ENCODE measurements at regions not wholly inside any gene's neighbourhood (a gene's known extent, or its start where the extent isn't known, plus 50 kb on each side); places are given as distances from the start of the nearest gene placed in this dataset.
A peak's percentile ranks its signal among the peaks of the same experiment; 100 is the strongest.
"Not testable (repeated sequence)": the region's sequence is repeated elsewhere in the genome, so short reads cannot be mapped to it uniquely, and the experiment has no call there.

DNA sequence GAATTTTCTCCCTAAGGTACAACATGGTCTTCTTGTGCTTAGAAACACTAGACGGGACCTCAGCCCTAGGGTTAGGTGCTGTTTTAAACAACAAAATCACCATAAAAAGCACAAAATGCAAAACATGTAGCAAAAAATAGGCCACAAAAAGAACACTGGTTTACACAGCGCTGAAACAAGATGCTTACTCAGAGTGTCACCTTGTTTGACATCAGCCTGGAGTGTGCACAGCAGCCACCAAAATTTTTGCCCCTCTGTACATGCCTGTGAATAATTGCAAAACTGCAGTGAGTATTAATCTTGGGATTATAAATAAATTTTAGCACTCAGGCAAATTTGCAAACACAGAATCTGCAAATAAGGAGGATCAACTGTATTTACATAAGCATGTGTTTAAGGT lies 110.1 kb downstream of the PLG start:
- no peaks in the 10 kb centered on the region for H3K9me3 ChIP-seq (ENCODE audit: control insufficient read depth, low read length)
- no peak overlapping the region for H3K4me3 Mint-ChIP-seq
- H3K9ac ChIP-seq (ENCODE audit: extremely low read depth, low read length, poor library complexity, severe bottlenecking): no peak overlapping the region
- H3K36me3 ChIP-seq (ENCODE audit: control insufficient read depth, insufficient read depth, low read length): no peaks in the 10 kb centered on the region
- H3K27me3 ChIP-seq (ENCODE audit: control insufficient read depth, insufficient read depth, low read length, poor library complexity, severe bottlenecking): no peaks in the 10 kb centered on the region
- DNase-seq: no peak
- H3K4me1 ChIP-seq (ENCODE audit: control insufficient read depth, insufficient read depth, low read length): no peaks in the 10 kb centered on the region
- no peaks in the 10 kb centered on the region for H3K27me3 Mint-ChIP-seq (ENCODE audit: insufficient read depth)
- TF ChIP-seq, protein P1, sequence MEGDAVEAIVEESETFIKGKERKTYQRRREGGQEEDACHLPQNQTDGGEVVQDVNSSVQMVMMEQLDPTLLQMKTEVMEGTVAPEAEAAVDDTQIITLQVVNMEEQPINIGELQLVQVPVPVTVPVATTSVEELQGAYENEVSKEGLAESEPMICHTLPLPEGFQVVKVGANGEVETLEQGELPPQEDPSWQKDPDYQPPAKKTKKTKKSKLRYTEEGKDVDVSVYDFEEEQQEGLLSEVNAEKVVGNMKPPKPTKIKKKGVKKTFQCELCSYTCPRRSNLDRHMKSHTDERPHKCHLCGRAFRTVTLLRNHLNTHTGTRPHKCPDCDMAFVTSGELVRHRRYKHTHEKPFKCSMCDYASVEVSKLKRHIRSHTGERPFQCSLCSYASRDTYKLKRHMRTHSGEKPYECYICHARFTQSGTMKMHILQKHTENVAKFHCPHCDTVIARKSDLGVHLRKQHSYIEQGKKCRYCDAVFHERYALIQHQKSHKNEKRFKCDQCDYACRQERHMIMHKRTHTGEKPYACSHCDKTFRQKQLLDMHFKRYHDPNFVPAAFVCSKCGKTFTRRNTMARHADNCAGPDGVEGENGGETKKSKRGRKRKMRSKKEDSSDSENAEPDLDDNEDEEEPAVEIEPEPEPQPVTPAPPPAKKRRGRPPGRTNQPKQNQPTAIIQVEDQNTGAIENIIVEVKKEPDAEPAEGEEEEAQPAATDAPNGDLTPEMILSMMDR (conservative IDR thresholded peaks at IDR 0.05): no peak
- no peak overlapping the region for H3K27ac Mint-ChIP-seq
- no peaks in the 10 kb centered on the region for H3K9me3 Mint-ChIP-seq
- no peak overlapping the region for H3K4me3 ChIP-seq (ENCODE audit: low read length)
- 71% methylated on average over 1 to 2 of the region's 2 CpGs for WGBS, 2 experiments (ENCODE audit: insufficient coverage in 1 of 2, insufficient read length in 1 of 2)
- H3K27ac ChIP-seq (ENCODE audit: low read depth, low read length): no peak overlapping the region
- H3K36me3 Mint-ChIP-seq (ENCODE audit: low read depth): no peaks in the 10 kb centered on the region
- H3K4me1 Mint-ChIP-seq: peaks cover 14% of the 10 kb centered on the region

- Histone ChIP-seq H3K36me3 (ENCODE audit: control insufficient read depth, insufficient read depth, low read length) (no peaks in the 10 kb centered on the region), H3K4me1 (ENCODE audit: control insufficient read depth, insufficient read depth, low read length) (no peaks in the 10 kb centered on the region), H3K4me3 (ENCODE audit: low read length) (no peak overlapping the region), H3K27me3 (ENCODE audit: control insufficient read depth, insufficient read depth, low read length, poor library complexity, severe bottlenecking) (no peaks in the 10 kb centered on the region), H3K9ac (ENCODE audit: extremely low read depth, low read length, poor library complexity, severe bottlenecking) (no peak overlapping the region), H3K9me3 (ENCODE audit: control insufficient read depth, low read length) (peaks cover 26% of the 10 kb centered on the region), H3K27ac (ENCODE audit: low read depth, low read length) (no peak overlapping the region)
- no peak overlapping the region for H3K27ac Mint-ChIP-seq
- H3K36me3 Mint-ChIP-seq (ENCODE audit: low read depth): no peaks in the 10 kb centered on the region
- TF ChIP-seq, protein P1 (conservative IDR thresholded peaks at IDR 0.05): no peak
- H3K9me3 Mint-ChIP-seq: peaks cover 28% of the 10 kb centered on the region
- no peaks in the 10 kb centered on the region for H3K27me3 Mint-ChIP-seq (ENCODE audit: insufficient read depth)
- no peak overlapping the region for H3K4me3 Mint-ChIP-seq
- DNase-seq: no peak
- 100% methylated on average over 1 of the region's 1 CpG; no CpG with 5 or more reads in 1 of the 2 experiments for WGBS, 2 experiments (ENCODE audit: insufficient coverage in 1 of 2, insufficient read length in 1 of 2)
- no peaks in the 10 kb centered on the region for H3K4me1 Mint-ChIP-seq
These were observed 116.9 kb downstream of the PLG start for GRCh38 chr6:160818934-160819333.

DNA sequence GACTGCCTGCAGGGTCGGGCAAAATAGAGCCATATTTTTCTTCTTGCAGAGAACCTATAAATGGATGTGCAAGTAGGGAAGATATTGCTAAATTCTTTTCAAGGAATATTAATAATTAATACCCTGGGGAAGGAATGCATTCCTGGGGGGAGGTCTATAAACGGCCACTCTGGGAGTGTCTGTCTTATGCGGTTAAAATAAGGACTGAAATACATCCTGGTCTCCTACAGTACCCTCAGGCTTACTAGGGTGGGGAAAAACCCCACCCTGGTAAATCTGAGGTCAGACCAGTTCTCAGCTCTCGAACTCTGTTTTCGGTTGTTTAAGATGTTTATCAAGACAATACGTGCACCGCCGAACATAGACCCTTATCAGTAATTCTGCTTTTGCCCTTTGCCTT lies 118.6 kb downstream of the PLG start:
- not testable (repeated sequence) for H3K27ac ChIP-seq (ENCODE audit: low read depth, low read length); H3K4me1 Mint-ChIP-seq; H3K9ac ChIP-seq (ENCODE audit: extremely low read depth, low read length, poor library complexity, severe bottlenecking); H3K4me1 ChIP-seq (ENCODE audit: control insufficient read depth, insufficient read depth, low read length); H3K36me3 Mint-ChIP-seq (ENCODE audit: low read depth); H3K27me3 Mint-ChIP-seq (ENCODE audit: insufficient read depth); H3K36me3 ChIP-seq (ENCODE audit: control insufficient read depth, insufficient read depth, low read length); DNase-seq; H3K27me3 ChIP-seq (ENCODE audit: control insufficient read depth, insufficient read depth, low read length, poor library complexity, severe bottlenecking); H3K4me3 Mint-ChIP-seq; H3K27ac Mint-ChIP-seq; H3K4me3 ChIP-seq (ENCODE audit: low read length)
- WGBS, 2 experiments (ENCODE audit: insufficient coverage in 1 of 2, insufficient read length in 1 of 2): 92 to 95% methylated on average over 5 to 8 of the region's 8 CpGs
- peaks cover 28% of the 10 kb centered on the region for H3K9me3 Mint-ChIP-seq
- H3K9me3 ChIP-seq (ENCODE audit: control insufficient read depth, low read length): peaks cover 26% of the 10 kb centered on the region

DNA sequence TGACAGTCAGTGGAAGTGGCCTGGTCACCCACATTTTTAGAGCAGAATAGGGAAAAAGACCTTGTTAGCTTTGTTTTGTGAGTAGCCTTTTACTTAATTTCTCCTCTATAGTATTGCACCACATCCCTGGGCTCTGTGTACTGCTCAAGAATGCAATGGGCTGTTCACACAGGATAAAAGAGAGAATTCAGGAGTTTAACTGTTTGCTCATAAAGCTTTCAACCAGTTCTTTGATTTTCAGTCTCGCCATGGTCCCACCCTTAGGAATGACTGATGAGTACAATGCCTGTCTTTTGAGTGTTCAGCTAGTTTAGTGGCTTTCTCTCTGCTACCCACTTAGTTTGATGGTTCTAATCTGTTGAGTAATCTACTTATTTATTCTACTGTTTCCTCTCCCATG lies 129.7 kb downstream of the PLG start:
- TF ChIP-seq, protein P1 (conservative IDR thresholded peaks at IDR 0.05): no peak
- Mint-ChIP-seq H3K27ac (no peak overlapping the region), H3K4me3 (no peak overlapping the region), H3K27me3 (ENCODE audit: insufficient read depth) (no peaks in the 10 kb centered on the region), H3K4me1 (peaks cover 2% of the 10 kb centered on the region), H3K9me3 (no peaks in the 10 kb centered on the region), H3K36me3 (ENCODE audit: low read depth) (no peaks in the 10 kb centered on the region)
- Histone ChIP-seq H3K4me1 (ENCODE audit: control insufficient read depth, insufficient read depth, low read length) (no peaks in the 10 kb centered on the region), H3K9me3 (ENCODE audit: control insufficient read depth, low read length) (no peaks in the 10 kb centered on the region), H3K27me3 (ENCODE audit: control insufficient read depth, insufficient read depth, low read length, poor library complexity, severe bottlenecking) (no peaks in the 10 kb centered on the region), H3K36me3 (ENCODE audit: control insufficient read depth, insufficient read depth, low read length) (no peaks in the 10 kb centered on the region), H3K27ac (ENCODE audit: low read depth, low read length) (peak overlapping the region; percentile 41), H3K9ac (ENCODE audit: extremely low read depth, low read length, poor library complexity, severe bottlenecking) (no peak overlapping the region), H3K4me3 (ENCODE audit: low read length) (no peak overlapping the region)
- 81 to 86% methylated on average over 1 of the region's 1 CpG for WGBS, 2 experiments (ENCODE audit: insufficient coverage in 1 of 2, insufficient read length in 1 of 2)
- no peak for DNase-seq
